ENCODE measurements at regions not wholly inside any gene's neighbourhood (a gene's known extent, or its start where the extent isn't known, plus 50 kb on each side); places are given as distances from the start of the nearest gene placed in this dataset.

DNA sequence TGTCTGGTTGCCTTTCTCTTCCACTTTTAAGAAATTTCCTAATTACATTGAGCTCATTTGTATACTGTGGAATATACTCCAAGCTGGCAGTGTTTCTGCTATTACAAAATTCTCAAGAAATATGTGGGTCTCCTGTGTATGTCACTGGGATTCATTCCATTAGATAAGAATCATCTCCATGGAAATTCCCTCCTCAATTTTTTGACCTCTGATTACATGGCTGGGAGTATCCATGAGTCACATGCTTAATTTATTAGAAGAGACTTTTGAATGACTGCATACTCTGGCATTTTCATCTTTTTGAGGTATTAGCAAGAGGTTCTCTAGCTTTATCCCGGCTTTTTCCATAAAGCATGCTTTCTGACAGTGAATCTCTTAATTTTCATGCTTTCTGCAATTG lies 665.5 kb upstream of the CNTNAP5 start:
- TF ChIP-seq CTCF (IDR thresholded peaks at IDR 0.05; ENCODE audit: insufficient read depth, low read length) = no peak
- no peak overlapping the region for H3K4me3 ChIP-seq (ENCODE audit: low read depth, low read length)
- DNase-seq (ENCODE audit: low read depth) = no peak

DNA sequence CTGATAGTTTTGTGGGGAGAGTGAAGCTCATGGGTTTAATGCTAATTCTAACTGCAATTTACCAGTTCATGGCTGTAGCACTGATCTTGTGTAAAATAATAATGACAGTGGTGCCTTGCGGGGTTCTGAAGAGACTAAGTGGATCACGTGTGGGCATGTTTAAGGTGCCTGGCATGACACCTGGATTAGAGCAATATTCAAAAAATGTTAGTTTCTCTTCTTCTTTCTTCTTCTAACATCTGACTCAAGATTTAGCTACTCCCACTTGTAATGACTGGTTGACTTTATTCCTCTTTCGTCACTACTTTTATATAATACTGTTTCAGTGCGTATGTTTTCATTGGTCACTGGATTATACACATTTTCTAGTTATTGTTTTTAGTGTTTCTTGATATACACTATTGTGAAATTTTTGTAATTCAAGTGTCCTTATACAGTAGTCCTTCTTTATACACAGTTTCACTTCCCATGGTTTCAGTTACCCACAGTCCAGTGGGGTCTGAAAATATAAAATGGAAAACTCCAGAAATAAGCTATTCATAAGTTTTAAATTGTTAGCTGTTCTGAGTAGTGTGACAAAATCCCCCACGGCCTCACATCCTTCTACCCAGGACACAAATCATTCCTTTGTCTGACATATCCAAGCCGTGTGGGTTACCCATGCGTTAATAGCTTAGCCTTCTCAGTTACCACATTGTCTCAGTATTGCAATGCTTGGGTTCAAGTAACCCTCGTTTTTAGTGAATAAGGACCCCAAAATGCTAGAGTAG lies 662.2 kb upstream of the CNTNAP5 start:
- no peak overlapping the region for H3K4me3 ChIP-seq (ENCODE audit: low read depth, low read length)
- no peak for DNase-seq (ENCODE audit: low read depth)
- TF ChIP-seq CTCF (IDR thresholded peaks at IDR 0.05; ENCODE audit: insufficient read depth, low read length) = no peak

- no peak for TF ChIP-seq CTCF (IDR thresholded peaks at IDR 0.05; ENCODE audit: insufficient read depth, low read length)
- no peak overlapping the region for H3K4me3 ChIP-seq (ENCODE audit: low read depth, low read length)
Measured at GRCh38 chr2:123363826-123364225, 661.3 kb upstream of the CNTNAP5 start.

GRCh38 chr2:123364243-123364896 lies 660.7 kb upstream of the CNTNAP5 start:
- DNase-seq (ENCODE audit: low read depth) = no peak
- H3K4me3 ChIP-seq (ENCODE audit: low read depth, low read length) = no peak overlapping the region
- no peak for TF ChIP-seq CTCF (IDR thresholded peaks at IDR 0.05; ENCODE audit: insufficient read depth, low read length)

More at GRCh38 chr2:123363826-123364225, 661.3 kb upstream of the CNTNAP5 start:
- no peak for DNase-seq (ENCODE audit: low read depth)

DNA sequence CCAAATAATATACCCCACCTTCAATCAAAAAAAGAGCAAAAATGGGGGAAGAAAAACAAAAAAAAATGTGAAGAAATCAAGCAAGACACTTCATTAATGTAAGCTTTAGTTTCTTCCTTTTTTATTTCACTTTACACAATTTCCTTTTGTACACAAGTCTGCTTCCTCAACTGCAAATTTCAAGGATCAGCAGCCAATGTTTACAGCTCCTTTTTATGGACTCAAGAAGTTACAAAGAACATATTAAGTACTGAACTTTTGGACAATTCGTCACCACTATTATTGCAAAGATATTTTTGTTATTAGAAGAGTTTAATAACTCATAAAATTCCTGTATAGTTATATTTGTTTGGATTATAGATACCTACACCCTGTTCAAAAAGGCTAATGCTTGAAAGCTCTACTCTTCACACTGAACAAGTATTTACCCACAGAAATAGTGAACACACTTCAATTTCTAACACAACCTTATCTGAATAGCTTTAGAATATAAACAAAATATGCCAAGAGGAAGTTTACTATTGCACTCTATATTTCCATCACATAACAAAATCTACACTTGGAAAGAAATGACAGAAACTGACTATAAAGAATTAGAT lies 658.7 kb upstream of the CNTNAP5 start:
- DNase-seq (ENCODE audit: low read depth) = no peak
- H3K4me3 ChIP-seq (ENCODE audit: low read depth, low read length) = no peak overlapping the region
- no peak for TF ChIP-seq CTCF (IDR thresholded peaks at IDR 0.05; ENCODE audit: insufficient read depth, low read length)

GRCh38 chr2:123370186-123370585 lies 654.9 kb upstream of the CNTNAP5 start:
- H3K4me3 ChIP-seq (ENCODE audit: low read depth, low read length) = no peak overlapping the region
- TF ChIP-seq CTCF (IDR thresholded peaks at IDR 0.05; ENCODE audit: insufficient read depth, low read length) = no peak
- no peak for DNase-seq (ENCODE audit: low read depth)
